K562 (cell line): ENCODE measurements at regions not wholly inside any gene's neighbourhood (a gene's known extent, or its start where the extent isn't known, plus 50 kb on each side); places are given as distances from the start of the nearest gene placed in this dataset.

Source experiments
- ATF1 ChIP-seq, 2 experiments: fragments of 450-650 bp in 1 of 2; IDR thresholded peaks; 2 replicates each; pipeline ENCODE4 v1.6.1; 2016; ENCODE audit warnings: missing compliant biosample characterization in 1 of 2, missing genetic modification characterization in 1 of 2
- GABPA ChIP-seq: fragments of 200-800 bp; sonication (Bioruptor generic); conservative IDR thresholded peaks from 2 replicates; pipeline ENCODE4 v1.6.1; 2016; ENCODE audit warnings: low read depth, missing genetic modification characterization, missing compliant biosample characterization
- GATA2 ChIP-seq: sonication (generic); formaldehyde crosslinking; IDR thresholded peaks from 2 replicates; pipeline ENCODE4 v1.4.0; 2020; ENCODE audit warnings: mild to moderate bottlenecking, missing genetic modification reagents
- ILF3 ChIP-seq: fragments of 450-650 bp; IDR thresholded peaks from 2 replicates; pipeline ENCODE4 v1.6.1; 2018; ENCODE audit warnings: antibody characterized with exemption, mild to moderate bottlenecking, moderate library complexity, borderline replicate concordance
- KDM5B ChIP-seq: fragments of 200-600 bp; sonication (generic); IDR thresholded peaks from 2 replicates; pipeline ENCODE4 v1.6.1; 2012; ENCODE audit warnings: low read depth, mild to moderate bottlenecking, moderate library complexity, low read length, control low read depth, inconsistent platforms; ENCODE audit not compliant: insufficient replicate concordance
- L3MBTL2 ChIP-seq: fragments of 450-650 bp; IDR thresholded peaks from 2 replicates; pipeline ENCODE4 v1.6.1; 2016; ENCODE audit warnings: mild to moderate bottlenecking, moderate library complexity
- NFE2L1 ChIP-seq: fragments of 450-650 bp; IDR thresholded peaks from 2 replicates; pipeline ENCODE4 v1.6.1; 2016; ENCODE audit warnings: missing genetic modification characterization, low read depth, mild to moderate bottlenecking, missing compliant biosample characterization, moderate library complexity, borderline replicate concordance
- NFXL1 ChIP-seq: fragments of 450-650 bp; formaldehyde crosslinking; IDR thresholded peaks from 2 replicates; pipeline ENCODE4 v1.4.0; 2021; ENCODE audit warnings: mild to moderate bottlenecking
- SAFB2 ChIP-seq: fragments of 200-400 bp; formaldehyde crosslinking; IDR thresholded peaks from 2 replicates; pipeline ENCODE4 v1.6.1; 2018; ENCODE audit warnings: borderline replicate concordance, low read length, low read depth, moderate library complexity; ENCODE audit not compliant: severe bottlenecking
- SMC3 ChIP-seq: conservative IDR thresholded peaks from 2 replicates; pipeline ENCODE4 v1.6.1; 2011; ENCODE audit warnings: low read depth, low read length, improper control_type of control experiment; ENCODE audit not compliant: insufficient read depth
- ZNF212 ChIP-seq: fragments of 450-650 bp; formaldehyde crosslinking; IDR thresholded peaks from 2 replicates; pipeline ENCODE4 v1.4.0; 2020; ENCODE audit warnings: mild to moderate bottlenecking
- ZNF436 ChIP-seq: fragments of 250-450, 450-650 bp; sonication (Bioruptor Pico); formaldehyde crosslinking; IDR thresholded peaks from 2 replicates; pipeline ENCODE4 v1.7.0; 2020; ENCODE audit warnings: mild to moderate bottlenecking
- ZNF551 ChIP-seq: fragments of 250-450 bp; sonication (Bioruptor Pico); IDR thresholded peaks from 2 replicates; pipeline ENCODE4 v1.5.0; 2021; ENCODE audit warnings: mild to moderate bottlenecking, moderate library complexity
- ZNF668 ChIP-seq: fragments of 250-450 bp; sonication (Bioruptor Pico); IDR thresholded peaks from 2 replicates; pipeline ENCODE4 v1.8.0; 2022; ENCODE audit warnings: mild to moderate bottlenecking, inconsistent platforms
- ZZZ3 ChIP-seq: fragments of 450-650 bp; IDR thresholded peaks from 2 replicates; pipeline ENCODE4 v1.6.1; 2016; ENCODE audit warnings: antibody characterized with exemption, mild to moderate bottlenecking, moderate library complexity
- TF ChIP-seq, protein P1 (sequence below): fragments of 450-650 bp; IDR thresholded peaks from 2 replicates; pipeline ENCODE4 v1.6.1; 2016; ENCODE audit warnings: mild to moderate bottlenecking, moderate library complexity
- TF ChIP-seq, protein P2 (sequence below): fragments of 450-650 bp; formaldehyde crosslinking; IDR thresholded peaks from 2 replicates; pipeline ENCODE4 v1.4.0; 2020; ENCODE audit warnings: mild to moderate bottlenecking

DNA sequence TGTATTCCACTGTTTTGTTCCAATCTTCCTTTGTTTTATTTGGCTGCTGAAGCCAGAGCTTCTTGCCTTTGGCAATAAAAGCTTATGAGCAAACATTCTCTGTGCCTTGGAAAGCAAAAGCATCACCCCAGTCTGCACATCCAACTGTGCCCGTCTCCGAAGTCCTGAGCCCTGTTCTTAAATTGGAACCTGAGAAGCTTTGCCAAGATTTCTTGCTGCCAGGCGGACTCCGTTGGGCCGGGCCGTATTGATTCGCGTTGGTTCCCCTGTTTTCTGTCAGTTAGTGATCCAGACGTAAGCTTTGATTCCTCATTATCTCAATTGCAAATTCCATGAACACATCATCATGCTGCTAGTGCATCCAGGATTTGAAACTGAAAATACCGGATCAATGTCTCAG, 793.0 kb downstream of the OLFM4 start (continued):
- TF ChIP-seq, protein P1, sequence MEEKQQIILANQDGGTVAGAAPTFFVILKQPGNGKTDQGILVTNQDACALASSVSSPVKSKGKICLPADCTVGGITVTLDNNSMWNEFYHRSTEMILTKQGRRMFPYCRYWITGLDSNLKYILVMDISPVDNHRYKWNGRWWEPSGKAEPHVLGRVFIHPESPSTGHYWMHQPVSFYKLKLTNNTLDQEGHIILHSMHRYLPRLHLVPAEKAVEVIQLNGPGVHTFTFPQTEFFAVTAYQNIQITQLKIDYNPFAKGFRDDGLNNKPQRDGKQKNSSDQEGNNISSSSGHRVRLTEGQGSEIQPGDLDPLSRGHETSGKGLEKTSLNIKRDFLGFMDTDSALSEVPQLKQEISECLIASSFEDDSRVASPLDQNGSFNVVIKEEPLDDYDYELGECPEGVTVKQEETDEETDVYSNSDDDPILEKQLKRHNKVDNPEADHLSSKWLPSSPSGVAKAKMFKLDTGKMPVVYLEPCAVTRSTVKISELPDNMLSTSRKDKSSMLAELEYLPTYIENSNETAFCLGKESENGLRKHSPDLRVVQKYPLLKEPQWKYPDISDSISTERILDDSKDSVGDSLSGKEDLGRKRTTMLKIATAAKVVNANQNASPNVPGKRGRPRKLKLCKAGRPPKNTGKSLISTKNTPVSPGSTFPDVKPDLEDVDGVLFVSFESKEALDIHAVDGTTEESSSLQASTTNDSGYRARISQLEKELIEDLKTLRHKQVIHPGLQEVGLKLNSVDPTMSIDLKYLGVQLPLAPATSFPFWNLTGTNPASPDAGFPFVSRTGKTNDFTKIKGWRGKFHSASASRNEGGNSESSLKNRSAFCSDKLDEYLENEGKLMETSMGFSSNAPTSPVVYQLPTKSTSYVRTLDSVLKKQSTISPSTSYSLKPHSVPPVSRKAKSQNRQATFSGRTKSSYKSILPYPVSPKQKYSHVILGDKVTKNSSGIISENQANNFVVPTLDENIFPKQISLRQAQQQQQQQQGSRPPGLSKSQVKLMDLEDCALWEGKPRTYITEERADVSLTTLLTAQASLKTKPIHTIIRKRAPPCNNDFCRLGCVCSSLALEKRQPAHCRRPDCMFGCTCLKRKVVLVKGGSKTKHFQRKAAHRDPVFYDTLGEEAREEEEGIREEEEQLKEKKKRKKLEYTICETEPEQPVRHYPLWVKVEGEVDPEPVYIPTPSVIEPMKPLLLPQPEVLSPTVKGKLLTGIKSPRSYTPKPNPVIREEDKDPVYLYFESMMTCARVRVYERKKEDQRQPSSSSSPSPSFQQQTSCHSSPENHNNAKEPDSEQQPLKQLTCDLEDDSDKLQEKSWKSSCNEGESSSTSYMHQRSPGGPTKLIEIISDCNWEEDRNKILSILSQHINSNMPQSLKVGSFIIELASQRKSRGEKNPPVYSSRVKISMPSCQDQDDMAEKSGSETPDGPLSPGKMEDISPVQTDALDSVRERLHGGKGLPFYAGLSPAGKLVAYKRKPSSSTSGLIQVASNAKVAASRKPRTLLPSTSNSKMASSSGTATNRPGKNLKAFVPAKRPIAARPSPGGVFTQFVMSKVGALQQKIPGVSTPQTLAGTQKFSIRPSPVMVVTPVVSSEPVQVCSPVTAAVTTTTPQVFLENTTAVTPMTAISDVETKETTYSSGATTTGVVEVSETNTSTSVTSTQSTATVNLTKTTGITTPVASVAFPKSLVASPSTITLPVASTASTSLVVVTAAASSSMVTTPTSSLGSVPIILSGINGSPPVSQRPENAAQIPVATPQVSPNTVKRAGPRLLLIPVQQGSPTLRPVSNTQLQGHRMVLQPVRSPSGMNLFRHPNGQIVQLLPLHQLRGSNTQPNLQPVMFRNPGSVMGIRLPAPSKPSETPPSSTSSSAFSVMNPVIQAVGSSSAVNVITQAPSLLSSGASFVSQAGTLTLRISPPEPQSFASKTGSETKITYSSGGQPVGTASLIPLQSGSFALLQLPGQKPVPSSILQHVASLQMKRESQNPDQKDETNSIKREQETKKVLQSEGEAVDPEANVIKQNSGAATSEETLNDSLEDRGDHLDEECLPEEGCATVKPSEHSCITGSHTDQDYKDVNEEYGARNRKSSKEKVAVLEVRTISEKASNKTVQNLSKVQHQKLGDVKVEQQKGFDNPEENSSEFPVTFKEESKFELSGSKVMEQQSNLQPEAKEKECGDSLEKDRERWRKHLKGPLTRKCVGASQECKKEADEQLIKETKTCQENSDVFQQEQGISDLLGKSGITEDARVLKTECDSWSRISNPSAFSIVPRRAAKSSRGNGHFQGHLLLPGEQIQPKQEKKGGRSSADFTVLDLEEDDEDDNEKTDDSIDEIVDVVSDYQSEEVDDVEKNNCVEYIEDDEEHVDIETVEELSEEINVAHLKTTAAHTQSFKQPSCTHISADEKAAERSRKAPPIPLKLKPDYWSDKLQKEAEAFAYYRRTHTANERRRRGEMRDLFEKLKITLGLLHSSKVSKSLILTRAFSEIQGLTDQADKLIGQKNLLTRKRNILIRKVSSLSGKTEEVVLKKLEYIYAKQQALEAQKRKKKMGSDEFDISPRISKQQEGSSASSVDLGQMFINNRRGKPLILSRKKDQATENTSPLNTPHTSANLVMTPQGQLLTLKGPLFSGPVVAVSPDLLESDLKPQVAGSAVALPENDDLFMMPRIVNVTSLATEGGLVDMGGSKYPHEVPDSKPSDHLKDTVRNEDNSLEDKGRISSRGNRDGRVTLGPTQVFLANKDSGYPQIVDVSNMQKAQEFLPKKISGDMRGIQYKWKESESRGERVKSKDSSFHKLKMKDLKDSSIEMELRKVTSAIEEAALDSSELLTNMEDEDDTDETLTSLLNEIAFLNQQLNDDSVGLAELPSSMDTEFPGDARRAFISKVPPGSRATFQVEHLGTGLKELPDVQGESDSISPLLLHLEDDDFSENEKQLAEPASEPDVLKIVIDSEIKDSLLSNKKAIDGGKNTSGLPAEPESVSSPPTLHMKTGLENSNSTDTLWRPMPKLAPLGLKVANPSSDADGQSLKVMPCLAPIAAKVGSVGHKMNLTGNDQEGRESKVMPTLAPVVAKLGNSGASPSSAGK = no peak
- TF ChIP-seq ATF1 (CRISPR knock-in tag; IDR thresholded peaks at IDR 0.05) = no peak
- no peak for TF ChIP-seq ATF1 (tag; IDR thresholded peaks at IDR 0.05)
- TF ChIP-seq NFXL1 (CRISPR knock-in tag) = no peak
- TF ChIP-seq SMC3 = no peak
- TF ChIP-seq ZNF436 (CRISPR knock-in tag) = no peak
- no peak for TF ChIP-seq ZNF212 (CRISPR knock-in tag)
- no peak for TF ChIP-seq ILF3
- TF ChIP-seq ZNF551 (CRISPR knock-in tag) = no peak
- no peak for TF ChIP-seq KDM5B
- TF ChIP-seq ZZZ3 = no peak
- no peak for TF ChIP-seq L3MBTL2
- no peak for TF ChIP-seq ZNF668 (CRISPR knock-in tag)
- TF ChIP-seq SAFB2 = no peak
- TF ChIP-seq GABPA (tag) = no peak
- TF ChIP-seq NFE2L1 (tag) = no peak
- TF ChIP-seq GATA2 = no peak
- TF ChIP-seq, protein P2, sequence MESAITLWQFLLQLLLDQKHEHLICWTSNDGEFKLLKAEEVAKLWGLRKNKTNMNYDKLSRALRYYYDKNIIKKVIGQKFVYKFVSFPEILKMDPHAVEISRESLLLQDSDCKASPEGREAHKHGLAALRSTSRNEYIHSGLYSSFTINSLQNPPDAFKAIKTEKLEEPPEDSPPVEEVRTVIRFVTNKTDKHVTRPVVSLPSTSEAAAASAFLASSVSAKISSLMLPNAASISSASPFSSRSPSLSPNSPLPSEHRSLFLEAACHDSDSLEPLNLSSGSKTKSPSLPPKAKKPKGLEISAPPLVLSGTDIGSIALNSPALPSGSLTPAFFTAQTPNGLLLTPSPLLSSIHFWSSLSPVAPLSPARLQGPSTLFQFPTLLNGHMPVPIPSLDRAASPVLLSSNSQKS (CRISPR knock-in tag) = no peak
